ENCODE measurements at regions not wholly inside any gene's neighbourhood (a gene's known extent, or its start where the extent isn't known, plus 50 kb on each side); places are given as distances from the start of the nearest gene placed in this dataset.

- no peak for DNase-seq
Measured at GRCh38 chr2:120428748-120429147, 82.8 kb downstream of the INHBB start.

- DNase-seq: no peak
Measured at GRCh38 chr2:120429586-120430500, 83.9 kb downstream of the INHBB start.

- DNase-seq: no peak
Measured at GRCh38 chr2:120430501-120430830, 84.5 kb downstream of the INHBB start.

GRCh38 chr2:120430957-120431356 is 85.0 kb downstream of the INHBB start:
- no peak for DNase-seq

GRCh38 chr2:120431386-120432292 is 85.7 kb downstream of the INHBB start:
- no peak for DNase-seq

- no peak for DNase-seq
Measured at GRCh38 chr2:120432293-120432975, 86.5 kb downstream of the INHBB start.

GRCh38 chr2:120432976-120433815 is 87.3 kb downstream of the INHBB start:
- DNase-seq: no peak

- DNase-seq: no peak
Measured at GRCh38 chr2:120433816-120434290, 87.9 kb downstream of the INHBB start.

GRCh38 chr2:120434492-120435308 is 88.8 kb downstream of the INHBB start:
- no peak for DNase-seq

GRCh38 chr2:120435671-120436459 is 89.9 kb downstream of the INHBB start:
- DNase-seq: no peak

- no peak for DNase-seq
Measured at GRCh38 chr2:120436460-120436739, 90.5 kb downstream of the INHBB start.

- DNase-seq: no peak
Measured at GRCh38 chr2:120436885-120437603, 91.1 kb downstream of the INHBB start.

GRCh38 chr2:120437604-120438000 is 91.7 kb downstream of the INHBB start:
- no peak for DNase-seq

- DNase-seq: no peak
Measured at GRCh38 chr2:120438301-120439066, 92.5 kb downstream of the INHBB start.

- no peak for DNase-seq
Measured at GRCh38 chr2:120439067-120439368, 93.1 kb downstream of the INHBB start.

GRCh38 chr2:120439637-120440384 is 93.9 kb downstream of the INHBB start:
- no peak for DNase-seq

GRCh38 chr2:120440521-120441350 is 94.8 kb downstream of the INHBB start:
- no peak for DNase-seq

GRCh38 chr2:120441351-120441700 is 95.4 kb downstream of the INHBB start:
- DNase-seq: no peak
